K562 (cell line): ENCODE measurements at regions not wholly inside any gene's neighbourhood (a gene's known extent, or its start where the extent isn't known, plus 50 kb on each side); places are given as distances from the start of the nearest gene placed in this dataset.

Experiments
- ATAC-seq: fragments of 200-7000 bp; cut with Tn5 transposase; 3 replicates; pipeline ENCODE4 v1.9.1; 2020; ENCODE audit warnings: moderate library complexity
- BruUV-seq: library from RNA; stranded (reverse); fragments of 400-500 nt; replicated peaks from 2 replicates; lab custom pipeline; 2021; lab: Mats Ljungman, UMichigan
- CTCF ChIA-PET: fragments of 300-600 bp; formaldehyde crosslinking; extraction: SDS; loops from one replicate; lab custom pipeline; 2021; ENCODE audit warnings: low intra/inter-chr PET ratio; lab: Yijun Ruan, JAX
- POLR2A ChIA-PET: fragments of 300-600, 350-650 bp; sonication (Branson Sonifier 250); formaldehyde crosslinking; extraction: SDS; loops from one replicate; lab custom pipeline; 2021; ENCODE audit warnings: antibody characterized with exemption, inconsistent platforms; lab: Yijun Ruan, JAX
- DNase-seq, 4 experiments: peaks; one replicate each; pipeline versions ENCODE4 v3.0.0 to v3.0.0-alpha.2; 2011 to 2018; ENCODE audit warnings: low spot score in 3 of 4, mixed read lengths in 3 of 4; ENCODE audit errors: extremely low read depth in 1 of 4
- FAIRE-seq: peaks from 2 replicates; lab custom pipeline; 2011; peaks lifted over from hg19 to GRCh38; lab: Jason Lieb, UNC
- H2AFZ ChIP-seq: 2 replicates; pipeline ENCODE4 v1.6.0; 2011; ENCODE audit warnings: low read depth, low read length, control low read depth, inconsistent platforms
- H3K27ac ChIP-seq: fragments of 200-600 bp; 3 replicates; pipeline ENCODE4 v1.8.0; 2011; ENCODE audit warnings: low read depth, mild to moderate bottlenecking, control low read depth, inconsistent platforms, low read length, moderate library complexity, mixed read lengths; ENCODE audit errors: extremely low read depth
- H3K27me3 ChIP-seq, 2 experiments: fragments of 300-600 bp in 1 of 2; 2 replicates in 1 of 2; 3 replicates in 1 of 2; pipeline versions ENCODE4 v1.6.0 to v1.8.0; 2011; ENCODE audit warnings: inconsistent platforms in 2 of 2, low read length in 2 of 2, mild to moderate bottlenecking in 1 of 2, mixed read lengths in 1 of 2, moderate library complexity in 1 of 2; ENCODE audit not compliant: control insufficient read depth in 2 of 2, insufficient read depth in 2 of 2
- H3K36me3 ChIP-seq: fragments of 300-600 bp; 3 replicates; pipeline ENCODE4 v1.8.0; 2011; ENCODE audit warnings: mild to moderate bottlenecking, low read length, inconsistent platforms; ENCODE audit not compliant: control insufficient read depth, insufficient read depth
- H3K4me1 ChIP-seq, 2 experiments: fragments of 200-600 bp in 1 of 2; replicated peaks in 1 of 2; 2 replicates in 1 of 2; 3 replicates in 1 of 2; pipeline versions ENCODE4 v1.5.1 to v1.8.0; 2011; ENCODE audit warnings: inconsistent platforms in 2 of 2, low read length in 2 of 2, mild to moderate bottlenecking in 1 of 2, mixed read lengths in 1 of 2, moderate library complexity in 1 of 2; ENCODE audit not compliant: control insufficient read depth in 2 of 2, insufficient read depth in 2 of 2
- H3K4me2 ChIP-seq: 2 replicates; pipeline ENCODE4 v1.6.1; 2011; ENCODE audit warnings: low read length, control low read depth, inconsistent platforms, mixed read lengths; ENCODE audit not compliant: insufficient read depth
- H3K4me3 ChIP-seq: fragments of 200-600 bp; sonication (generic), shearing (Covaris generic); 2 replicates; pipeline ENCODE4 v1.5.1; 2016; ENCODE audit warnings: control low read depth, inconsistent platforms
- H3K79me2 ChIP-seq: fragments of 200-600 bp; 3 replicates; pipeline ENCODE4 v1.8.0; 2011; ENCODE audit warnings: low read length, inconsistent platforms; ENCODE audit not compliant: control insufficient read depth, insufficient read depth
- H3K9ac ChIP-seq, 2 experiments: 2 replicates each; pipeline versions ENCODE4 v1.6.0 to v1.6.1; 2011; ENCODE audit warnings: low read depth in 2 of 2, low read length in 2 of 2, control low read depth in 1 of 2, inconsistent platforms in 1 of 2, mild to moderate bottlenecking in 1 of 2, mixed read lengths in 1 of 2; ENCODE audit not compliant: insufficient read depth in 1 of 2
- H3K9me1 ChIP-seq: one replicate; pipeline ENCODE4 v1.6.0; 2011; ENCODE audit warnings: inconsistent platforms, mild to moderate bottlenecking, low read length, moderate library complexity; ENCODE audit not compliant: control insufficient read depth, insufficient read depth
- H3K9me3 ChIP-seq: replicated peaks from 2 replicates; pipeline ENCODE4 v1.5.1; 2011; ENCODE audit warnings: low read depth, low read length, inconsistent platforms; ENCODE audit not compliant: control insufficient read depth, insufficient read depth
- H4K20me1 ChIP-seq: replicated peaks from 2 replicates; pipeline ENCODE4 v1.6.1; 2011; ENCODE audit warnings: low read length, inconsistent platforms, mixed read lengths; ENCODE audit not compliant: control insufficient read depth, insufficient read depth
- CHD4 ChIP-seq: fragments of 200-600 bp; sonication (generic); IDR thresholded peaks from 3 replicates; pipeline ENCODE4 v1.6.1; 2012; ENCODE audit warnings: low read depth, mild to moderate bottlenecking, mixed read lengths, low read length, inconsistent platforms; ENCODE audit not compliant: insufficient read depth, insufficient replicate concordance, poor library complexity, severe bottlenecking
- FOXA3 ChIP-seq, 2 experiments: fragments of 450-650 bp in 1 of 2; sonication (generic) in 1 of 2; formaldehyde crosslinking; IDR thresholded peaks in 1 of 2; conservative IDR thresholded peaks in 1 of 2; 2 replicates each; pipeline versions ENCODE4 v1.4.0 to v1.8.0; 2020 to 2022; ENCODE audit warnings: mild to moderate bottlenecking in 2 of 2, missing genetic modification reagents in 1 of 2
- FOXJ2 ChIP-seq: fragments of 200-800 bp; sonication (Bioruptor generic); IDR thresholded peaks from 2 replicates; pipeline ENCODE4 v1.6.1; 2016; ENCODE audit warnings: missing genetic modification characterization, missing compliant biosample characterization
- ZNF644 ChIP-seq: fragments of 200-800 bp; sonication (Bioruptor generic); IDR thresholded peaks from 2 replicates; pipeline ENCODE4 v1.6.1; 2016; ENCODE audit warnings: low read depth, missing genetic modification characterization, missing compliant biosample characterization
- WGBS: fragments of 100-300 bp; shearing (Covaris generic); methylation state at CpG from one replicate; pipeline ENCODE4 v1.1.6; 2016; ENCODE audit warnings: low coverage, mixed read lengths; ENCODE audit not compliant: insufficient coverage; ENCODE audit errors: missing lambda C conversion rate; 5-methylcytosine and 5-hydroxymethylcytosine counted together
- in situ Hi-C: fragments of 300-500 bp; cut with MboI; formaldehyde crosslinking; loops from 4 replicates; pipeline ENCODE4 v1.15.0; 2018; ENCODE audit warnings: inconsistent platforms, mixed read lengths
- intact Hi-C: fragments of 100-400 bp; cut with micrococcal nuclease; formaldehyde crosslinking; loops from 2 replicates; pipeline ENCODE4 v1.14.2; 2022

- no peak for ATAC-seq
- in situ Hi-C loops = no loop called here
Observed at GRCh38 chr12:34301251-34302130, 279.2 kb downstream of the ALG10 start.

GRCh38 chr12:34302131-34302885 lies 280.0 kb downstream of the ALG10 start:
- Histone ChIP-seq H3K9ac (no peak overlapping the region), H3K4me2 (no peak overlapping the region), H3K4me3 (no peak overlapping the region), H3K27me3 (peaks cover 14 to 77% of the 10 kb centered on the region in 2 experiments; a peak in 4 of 5 replicates), H3K9me1 (no peaks in the 10 kb centered on the region), H3K36me3 (no peaks in the 10 kb centered on the region), H3K9me3 (no peaks in the 10 kb centered on the region), H4K20me1 (no peaks in the 10 kb centered on the region), H3K4me1 (no peaks in the 10 kb centered on the region; a peak in 1 of 5 replicates), H2AFZ (no peak overlapping the region), H3K79me2 (no peaks in the 10 kb centered on the region), H3K27ac (no peak overlapping the region)
- BruUV-seq = no TSS peak
- no peak for DNase-seq
- whole genome bisulfite sequencing = 4% methylated on average over 28 of the region's 30 CpGs
- ATAC-seq = no peak
- intact Hi-C loops = no loop called here
- ChIA-PET POLR2A (no interaction called here), CTCF (no interaction called here)
- TF ChIP-seq CHD4 (no peak), ZNF644 (tag) (no peak), FOXA3 (CRISPR knock-in tag; conservative IDR thresholded peaks at IDR 0.05 in 1 of 2, IDR thresholded peaks at IDR 0.05 in 1 of 2) (no peak)
- in situ Hi-C loops = no loop called here
- FAIRE-seq = no peak

More at GRCh38 chr12:34301251-34302130, 279.2 kb downstream of the ALG10 start:
- POLR2A ChIA-PET = no interaction called here
- no peaks in the 10 kb centered on the region for H3K79me2 ChIP-seq
- no peaks in the 10 kb centered on the region for H3K9me3 ChIP-seq
- CTCF ChIA-PET = no interaction called here
- BruUV-seq = no TSS peak
- peaks cover 17 to 74% of the 10 kb centered on the region in 2 experiments; a peak in 4 of 5 replicates for H3K27me3 ChIP-seq
- H3K4me2 ChIP-seq = no peak overlapping the region
- FAIRE-seq = no peak
- no peak overlapping the region for H3K27ac ChIP-seq
- no peak for TF ChIP-seq FOXJ2 (tag)
- TF ChIP-seq, all 486 proteins: peak for 0
- WGBS = 1% methylated on average over 14 of the region's 22 CpGs
- intact Hi-C loops = no loop called here
- DNase-seq = no peak
- no peak overlapping the region for H2AFZ ChIP-seq
- no peak overlapping the region for H3K4me3 ChIP-seq
- H3K9me1 ChIP-seq = no peaks in the 10 kb centered on the region
- no peak overlapping the region for H3K9ac ChIP-seq
- H4K20me1 ChIP-seq = no peaks in the 10 kb centered on the region
- no peaks in the 10 kb centered on the region; a peak in 1 of 5 replicates for H3K4me1 ChIP-seq
- H3K36me3 ChIP-seq = no peaks in the 10 kb centered on the region
